ENCODE measurements at regions not wholly inside any gene's neighbourhood (a gene's known extent, or its start where the extent isn't known, plus 50 kb on each side); places are given as distances from the start of the nearest gene placed in this dataset.

GRCh38 chr1:245094954-245095353, 59.8 kb upstream of the KIF26B start:
- no TSS peak for BruUV-seq (replicated peaks)
- in situ Hi-C loops (cut with MboI) = no loop called here
- H4K20me1 ChIP-seq (replicated peaks; ENCODE audit: control insufficient read depth, insufficient read depth, low read length) = no peaks in the 10 kb centered on the region
- POLR2A ChIA-PET = no interaction called here
- no peak overlapping the region for H3K4me3 ChIP-seq
- H3K27me3 ChIP-seq (ENCODE audit: control insufficient read depth in 2 of 2, insufficient read depth in 2 of 2, low read length in 2 of 2) = peaks cover 0 to 8% of the 10 kb centered on the region in 2 experiments; a peak in 1 of 5 replicates
- no peak overlapping the region for H3K27ac ChIP-seq (ENCODE audit: extremely low read depth, low read depth, low read length)
- H3K9ac ChIP-seq (ENCODE audit: insufficient read depth in 1 of 2, low read depth in 2 of 2, low read length in 2 of 2) = no peak overlapping the region
- no peak for DNase-seq (ENCODE audit: extremely low read depth in 1 of 4, low spot score in 3 of 4)
- H3K4me2 ChIP-seq (ENCODE audit: insufficient read depth, low read length) = no peak overlapping the region
- FAIRE-seq = no peak
- ATAC-seq = no peak
- no peaks in the 10 kb centered on the region for H3K9me1 ChIP-seq (ENCODE audit: control insufficient read depth, insufficient read depth, low read length)
- no peaks in the 10 kb centered on the region for H3K79me2 ChIP-seq (ENCODE audit: control insufficient read depth, insufficient read depth, low read length)
- no peak for TF ChIP-seq ZNF263 (CRISPR knock-in tag; IDR thresholded peaks at IDR 0.05; ENCODE audit: borderline replicate concordance)
- no peak for TF ChIP-seq FOXK1 (CRISPR knock-in tag; IDR thresholded peaks at IDR 0.05; ENCODE audit: borderline replicate concordance)
- TF ChIP-seq GATA2 (CRISPR knock-in tag; IDR thresholded peaks at IDR 0.05) = no peak
- no peak for TF ChIP-seq ELF2 (CRISPR knock-in tag; IDR thresholded peaks at IDR 0.05)
- no peak for TF ChIP-seq ZNF3 (CRISPR knock-in tag; IDR thresholded peaks at IDR 0.05)
- TF ChIP-seq, protein P1, sequence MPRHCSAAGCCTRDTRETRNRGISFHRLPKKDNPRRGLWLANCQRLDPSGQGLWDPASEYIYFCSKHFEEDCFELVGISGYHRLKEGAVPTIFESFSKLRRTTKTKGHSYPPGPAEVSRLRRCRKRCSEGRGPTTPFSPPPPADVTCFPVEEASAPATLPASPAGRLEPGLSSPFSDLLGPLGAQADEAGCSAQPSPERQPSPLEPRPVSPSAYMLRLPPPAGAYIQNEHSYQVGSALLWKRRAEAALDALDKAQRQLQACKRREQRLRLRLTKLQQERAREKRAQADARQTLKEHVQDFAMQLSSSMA (CRISPR knock-in tag; IDR thresholded peaks at IDR 0.05) = no peak
- TF ChIP-seq, protein P2, sequence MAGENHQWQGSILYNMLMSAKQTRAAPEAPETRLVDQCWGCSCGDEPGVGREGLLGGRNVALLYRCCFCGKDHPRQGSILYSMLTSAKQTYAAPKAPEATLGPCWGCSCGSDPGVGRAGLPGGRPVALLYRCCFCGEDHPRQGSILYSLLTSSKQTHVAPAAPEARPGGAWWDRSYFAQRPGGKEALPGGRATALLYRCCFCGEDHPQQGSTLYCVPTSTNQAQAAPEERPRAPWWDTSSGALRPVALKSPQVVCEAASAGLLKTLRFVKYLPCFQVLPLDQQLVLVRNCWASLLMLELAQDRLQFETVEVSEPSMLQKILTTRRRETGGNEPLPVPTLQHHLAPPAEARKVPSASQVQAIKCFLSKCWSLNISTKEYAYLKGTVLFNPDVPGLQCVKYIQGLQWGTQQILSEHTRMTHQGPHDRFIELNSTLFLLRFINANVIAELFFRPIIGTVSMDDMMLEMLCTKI (IDR thresholded peaks at IDR 0.05; ENCODE audit: partially characterized antibody) = no peak
- TF ChIP-seq, protein P3, sequence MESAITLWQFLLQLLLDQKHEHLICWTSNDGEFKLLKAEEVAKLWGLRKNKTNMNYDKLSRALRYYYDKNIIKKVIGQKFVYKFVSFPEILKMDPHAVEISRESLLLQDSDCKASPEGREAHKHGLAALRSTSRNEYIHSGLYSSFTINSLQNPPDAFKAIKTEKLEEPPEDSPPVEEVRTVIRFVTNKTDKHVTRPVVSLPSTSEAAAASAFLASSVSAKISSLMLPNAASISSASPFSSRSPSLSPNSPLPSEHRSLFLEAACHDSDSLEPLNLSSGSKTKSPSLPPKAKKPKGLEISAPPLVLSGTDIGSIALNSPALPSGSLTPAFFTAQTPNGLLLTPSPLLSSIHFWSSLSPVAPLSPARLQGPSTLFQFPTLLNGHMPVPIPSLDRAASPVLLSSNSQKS (CRISPR knock-in tag; IDR thresholded peaks at IDR 0.05) = no peak
- TF ChIP-seq ID3 (CRISPR knock-in tag; IDR thresholded peaks at IDR 0.05) = no peak
- TF ChIP-seq ID3 (tag; IDR thresholded peaks at IDR 0.05) = no peak
- no peak for TF ChIP-seq POLR2B (IDR thresholded peaks at IDR 0.05; ENCODE audit: low read depth, partially characterized antibody)
- no peak for TF ChIP-seq GATAD2B (IDR thresholded peaks at IDR 0.05; ENCODE audit: borderline replicate concordance)
- no peak for TF ChIP-seq TFAP4 (CRISPR knock-in tag; IDR thresholded peaks at IDR 0.05; ENCODE audit: borderline replicate concordance)
- TF ChIP-seq SIN3B (IDR thresholded peaks at IDR 0.05; ENCODE audit: low read depth) = no peak
- CTCF ChIA-PET (ENCODE audit: low intra/inter-chr PET ratio) = no interaction called here
- 24% methylated on average over 5 of the region's 5 CpGs for whole genome bisulfite sequencing (ENCODE audit: insufficient coverage, low coverage, missing lambda C conversion rate)
- no peaks in the 10 kb centered on the region for H3K9me3 ChIP-seq (replicated peaks; ENCODE audit: control insufficient read depth, insufficient read depth, low read depth, low read length)
- H3K36me3 ChIP-seq (ENCODE audit: control insufficient read depth, insufficient read depth, low read length) = peaks cover 4% of the 10 kb centered on the region; the same call in 1 of the 3 replicates
- H2AFZ ChIP-seq (ENCODE audit: low read depth, low read length) = no peak overlapping the region
- intact Hi-C loops (cut with micrococcal nuclease) = no loop called here
- H3K4me1 ChIP-seq (replicated peaks in 1 of 2; ENCODE audit: control insufficient read depth in 2 of 2, insufficient read depth in 2 of 2, low read length in 2 of 2) = peaks cover 7 to 12% of the 10 kb centered on the region in 2 experiments; a peak in 4 of 5 replicates

All from K562 (cell line).